HepG2 (cell line): ENCODE measurements at regions not wholly inside any gene's neighbourhood (a gene's known extent, or its start where the extent isn't known, plus 50 kb on each side); places are given as distances from the start of the nearest gene placed in this dataset.

Experiments
- ATAC-seq: fragments of 200-7000 bp; cut with Tn5 transposase; 3 replicates; pipeline ENCODE4 v1.9.1; 2020; ENCODE audit warnings: mild to moderate bottlenecking, moderate library complexity
- BruUV-seq: library from RNA; stranded (reverse); fragments of 400-500 nt; replicated peaks from 2 replicates; lab custom pipeline; 2021; lab: Mats Ljungman, UMichigan
- CTCF ChIA-PET: fragments of 300-600 bp; formaldehyde crosslinking; extraction: SDS; loops from one replicate; lab custom pipeline; 2021; ENCODE audit warnings: low total read pairs, inconsistent platforms, low intra/inter-chr PET ratio; lab: Yijun Ruan, JAX
- POLR2A ChIA-PET: fragments of 350-600 bp; sonication (Branson Sonifier 250); formaldehyde crosslinking; loops from one replicate; lab custom pipeline; 2020; ENCODE audit warnings: antibody characterized with exemption, inconsistent platforms; lab: Yijun Ruan, JAX
- DNase-seq: peaks from one replicate; pipeline ENCODE4 v3.0.0-alpha.2; 2015; ENCODE audit warnings: low spot score
- FAIRE-seq: peaks from 3 replicates; lab custom pipeline; 2011; peaks lifted over from hg19 to GRCh38; lab: Jason Lieb, UNC
- H2AFZ ChIP-seq: one replicate; pipeline ENCODE4 v1.6.1; 2011; ENCODE audit warnings: low read length, inconsistent platforms
- H3K27ac ChIP-seq: fragments of 300-600 bp; 3 replicates; pipeline ENCODE4 v1.8.0; 2011; ENCODE audit warnings: mixed run types, mild to moderate bottlenecking, mixed read lengths, low read length, inconsistent platforms; ENCODE audit not compliant: insufficient read depth; ENCODE audit errors: extremely low read length
- H3K27me3 ChIP-seq, 2 experiments: fragments of 200-600 bp in 1 of 2; 2 replicates in 1 of 2; 3 replicates in 1 of 2; pipeline versions ENCODE4 v1.6.0 to v1.8.0; 2011; ENCODE audit warnings: low read length in 2 of 2, mild to moderate bottlenecking in 2 of 2, moderate library complexity in 2 of 2, inconsistent platforms in 1 of 2; ENCODE audit not compliant: insufficient read depth in 2 of 2, control insufficient read depth in 1 of 2
- H3K36me3 ChIP-seq, 2 experiments: fragments of 200-600 bp in 1 of 2; replicated peaks in 1 of 2; 2 replicates in 1 of 2; 3 replicates in 1 of 2; pipeline versions ENCODE4 v1.5.1 to v1.8.0; 2011; ENCODE audit warnings: low read length in 2 of 2, inconsistent platforms in 1 of 2; ENCODE audit not compliant: insufficient read depth in 2 of 2, control insufficient read depth in 1 of 2
- H3K4me1 ChIP-seq: 2 replicates; pipeline ENCODE4 v1.5.1; 2012; ENCODE audit warnings: low read length, inconsistent platforms; ENCODE audit not compliant: insufficient read depth
- H3K4me2 ChIP-seq: 2 replicates; pipeline ENCODE4 v1.6.0; 2011; ENCODE audit warnings: low read depth, low read length, inconsistent platforms
- H3K4me3 ChIP-seq, 3 experiments: fragments of 200-600 bp in 1 of 3; sonication (generic), shearing (Covaris generic) in 1 of 3; replicated peaks in 1 of 3; 2 replicates each; pipeline ENCODE4 v1.5.1; 2011 to 2016; ENCODE audit warnings: low read length in 3 of 3, inconsistent platforms in 2 of 3, low read depth in 2 of 3, mild to moderate bottlenecking in 2 of 3, control low read depth in 1 of 3, mixed read lengths in 1 of 3; ENCODE audit not compliant: insufficient read depth in 1 of 3
- H3K79me2 ChIP-seq: one replicate; pipeline ENCODE4 v1.6.1; 2011; ENCODE audit warnings: low read length, inconsistent platforms; ENCODE audit not compliant: insufficient read depth
- H3K9ac ChIP-seq: 2 replicates; pipeline ENCODE4 v1.6.0; 2011; ENCODE audit warnings: mild to moderate bottlenecking, low read depth, low read length, inconsistent platforms; ENCODE audit not compliant: insufficient read depth
- H3K9me3 ChIP-seq: 2 replicates; pipeline ENCODE4 v1.5.1; 2012; ENCODE audit warnings: mild to moderate bottlenecking, low read length
- H4K20me1 ChIP-seq: 2 replicates; pipeline ENCODE4 v1.6.0; 2011; ENCODE audit warnings: inconsistent platforms, mild to moderate bottlenecking, low read length, moderate library complexity; ENCODE audit not compliant: insufficient read depth
- ARNTL ChIP-seq: sonication (generic); formaldehyde crosslinking; IDR thresholded peaks from 2 replicates; pipeline ENCODE4 v1.4.0; 2020; ENCODE audit warnings: mild to moderate bottlenecking, missing genetic modification reagents
- FOXA1 ChIP-seq, 2 experiments: fragments of 450-650 bp in 1 of 2; sonication (generic) in 1 of 2; formaldehyde crosslinking in 1 of 2; IDR thresholded peaks; 2 replicates each; pipeline versions ENCODE4 v1.4.0 to v1.6.1; 2016 to 2020; ENCODE audit warnings: missing genetic modification reagents in 1 of 2
- KDM1A ChIP-seq: IDR thresholded peaks from 2 replicates; pipeline ENCODE4 v1.6.1; 2016; ENCODE audit warnings: missing compliant biosample characterization
- MBD4 ChIP-seq: IDR thresholded peaks from 2 replicates; pipeline ENCODE4 v1.6.1; 2012; ENCODE audit warnings: low read length, inconsistent platforms, borderline replicate concordance
- NR2C2 ChIP-seq: sonication (generic); formaldehyde crosslinking; IDR thresholded peaks from 2 replicates; pipeline ENCODE4 v1.4.0; 2020; ENCODE audit warnings: missing genetic modification reagents, mild to moderate bottlenecking, moderate library complexity, borderline replicate concordance
- NRL ChIP-seq: sonication (generic); formaldehyde crosslinking; IDR thresholded peaks from 2 replicates; pipeline ENCODE4 v1.5.0; 2020; ENCODE audit warnings: missing genetic modification reagents, mild to moderate bottlenecking, moderate library complexity, borderline replicate concordance
- REL ChIP-seq: sonication (generic); formaldehyde crosslinking; conservative IDR thresholded peaks from 2 replicates; pipeline ENCODE4 v1.8.0; 2022; ENCODE audit warnings: mild to moderate bottlenecking, missing genetic modification reagents, moderate library complexity
- SIX1 ChIP-seq: sonication (generic); formaldehyde crosslinking; IDR thresholded peaks from 2 replicates; pipeline ENCODE4 v1.4.0; 2020; ENCODE audit warnings: missing genetic modification reagents, borderline replicate concordance
- SP2 ChIP-seq: sonication (generic); formaldehyde crosslinking; IDR thresholded peaks from 2 replicates; pipeline ENCODE4 v1.5.1; 2020; ENCODE audit warnings: mild to moderate bottlenecking, missing genetic modification reagents
- ZFP82 ChIP-seq: sonication (generic); formaldehyde crosslinking; IDR thresholded peaks from 2 replicates; pipeline ENCODE4 v1.5.1; 2020; ENCODE audit warnings: mild to moderate bottlenecking, missing genetic modification reagents, borderline replicate concordance
- ZNF30 ChIP-seq: sonication (generic); formaldehyde crosslinking; IDR thresholded peaks from 2 replicates; pipeline ENCODE4 v1.5.0; 2020; ENCODE audit warnings: mild to moderate bottlenecking, missing genetic modification reagents
- ZNF841 ChIP-seq: sonication (generic); formaldehyde crosslinking; IDR thresholded peaks from 2 replicates; pipeline ENCODE4 v1.8.1; 2023; ENCODE audit warnings: missing genetic modification reagents, borderline replicate concordance
- WGBS: methylation state at CpG from one replicate; pipeline ENCODE4 v1.1.6; 2017; ENCODE audit warnings: low lambda C conversion rate; 5-methylcytosine and 5-hydroxymethylcytosine counted together
- in situ Hi-C: cut with HindIII; loops from 2 replicates; pipeline ENCODE4 v1.10.0; 2017; ENCODE audit warnings: low pct_unique_long_range_greater_than_20kb; ENCODE audit not compliant: extremely low pct_ligation_motif_present
- intact Hi-C: fragments of 100-400 bp; cut with micrococcal nuclease; formaldehyde crosslinking; loops from one replicate; pipeline ENCODE4 v1.10.0; 2022; ENCODE audit not compliant: unreplicated experiment
- TF ChIP-seq, protein P1 (sequence below), 2 experiments: sonication (generic) in 1 of 2; formaldehyde crosslinking in 1 of 2; IDR thresholded peaks; 2 replicates each; pipeline versions ENCODE4 v1.4.0 to v1.6.1; 2018 to 2020; ENCODE audit warnings: missing genetic modification reagents in 2 of 2, borderline replicate concordance in 1 of 2, low read depth in 1 of 2, mild to moderate bottlenecking in 1 of 2, missing biosample characterization in 1 of 2
- TF ChIP-seq, protein P2 (sequence below): sonication (generic); formaldehyde crosslinking; IDR thresholded peaks from 2 replicates; pipeline ENCODE4 v1.5.0; 2020; ENCODE audit warnings: missing genetic modification reagents
- TF ChIP-seq, protein P3 (sequence below): sonication (generic); formaldehyde crosslinking; IDR thresholded peaks from 2 replicates; pipeline ENCODE4 v1.5.0; 2020; ENCODE audit warnings: mild to moderate bottlenecking, missing genetic modification reagents, borderline replicate concordance

DNA sequence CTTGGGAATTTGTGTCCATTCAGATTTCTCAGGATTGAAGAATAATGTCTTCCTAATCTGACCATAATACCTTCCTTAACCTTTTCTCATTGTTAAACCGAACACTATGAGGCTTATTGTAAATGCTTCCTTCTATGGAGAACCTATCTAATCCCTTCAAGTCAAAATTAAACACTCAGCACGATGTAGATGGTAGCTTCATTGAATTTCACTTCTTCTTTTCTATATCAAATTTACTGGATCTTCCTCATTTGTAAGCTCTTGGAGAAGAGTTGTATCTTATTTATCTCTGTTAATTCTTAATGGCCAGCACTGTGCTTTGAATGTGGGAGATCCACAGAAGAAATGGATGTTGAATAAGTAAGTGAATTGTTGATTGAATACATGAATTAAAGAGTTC, 109.0 kb upstream of the RAPGEF2 start:
- ChIA-PET POLR2A (no interaction called here), CTCF (no interaction called here)

More for the DNA sequence above, 109.0 kb upstream of the RAPGEF2 start:
- H3K9me3 ChIP-seq, result no peaks in the 10 kb centered on the region
- no peak overlapping the region for H2AFZ ChIP-seq
- intact Hi-C loops, result no loop called here
- WGBS, result 50% methylated on average over 2 of the region's 2 CpGs
- H3K27me3 ChIP-seq, result no peaks in the 10 kb centered on the region
- TF ChIP-seq ARNTL (CRISPR knock-in tag) (no peak), ZNF841 (CRISPR knock-in tag) (no peak), FOXA1 (IDR thresholded peaks at IDR 0.05) (no peak), FOXA1 (CRISPR knock-in tag; IDR thresholded peaks at IDR 0.05) (no peak), KDM1A (CRISPR knock-in tag) (no peak), SP2 (CRISPR knock-in tag) (no peak), NR2C2 (no peak), REL (no peak), ZNF30 (CRISPR knock-in tag) (no peak), SIX1 (CRISPR knock-in tag) (no peak), MBD4 (no peak), ZFP82 (CRISPR knock-in tag) (no peak), NRL (no peak)
- TF ChIP-seq, protein P1, sequence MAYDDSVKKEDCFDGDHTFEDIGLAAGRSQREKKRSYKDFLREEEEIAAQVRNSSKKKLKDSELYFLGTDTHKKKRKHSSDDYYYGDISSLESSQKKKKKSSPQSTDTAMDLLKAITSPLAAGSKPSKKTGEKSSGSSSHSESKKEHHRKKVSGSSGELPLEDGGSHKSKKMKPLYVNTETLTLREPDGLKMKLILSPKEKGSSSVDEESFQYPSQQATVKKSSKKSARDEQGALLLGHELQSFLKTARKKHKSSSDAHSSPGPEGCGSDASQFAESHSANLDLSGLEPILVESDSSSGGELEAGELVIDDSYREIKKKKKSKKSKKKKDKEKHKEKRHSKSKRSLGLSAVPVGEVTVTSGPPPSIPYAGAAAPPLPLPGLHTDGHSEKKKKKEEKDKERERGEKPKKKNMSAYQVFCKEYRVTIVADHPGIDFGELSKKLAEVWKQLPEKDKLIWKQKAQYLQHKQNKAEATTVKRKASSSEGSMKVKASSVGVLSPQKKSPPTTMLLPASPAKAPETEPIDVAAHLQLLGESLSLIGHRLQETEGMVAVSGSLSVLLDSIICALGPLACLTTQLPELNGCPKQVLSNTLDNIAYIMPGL (CRISPR knock-in tag; IDR thresholded peaks at IDR 0.05; ENCODE audit: borderline replicate concordance in 1 of 2, low read depth in 1 of 2), result no peak
- TF ChIP-seq, protein P2, sequence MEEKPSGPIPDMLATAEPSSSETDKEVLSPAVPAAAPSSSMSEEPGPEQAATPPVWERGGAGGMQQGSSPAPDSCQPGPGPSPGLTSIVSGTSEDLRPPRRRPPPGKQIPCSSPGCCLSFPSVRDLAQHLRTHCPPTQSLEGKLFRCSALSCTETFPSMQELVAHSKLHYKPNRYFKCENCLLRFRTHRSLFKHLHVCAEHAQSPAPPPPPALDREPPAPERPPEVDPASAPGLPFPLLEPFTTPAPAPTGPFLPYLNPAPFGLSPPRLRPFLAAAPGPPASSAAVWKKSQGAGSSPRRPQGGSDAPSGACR (CRISPR knock-in tag), result no peak
- TF ChIP-seq, protein P3, sequence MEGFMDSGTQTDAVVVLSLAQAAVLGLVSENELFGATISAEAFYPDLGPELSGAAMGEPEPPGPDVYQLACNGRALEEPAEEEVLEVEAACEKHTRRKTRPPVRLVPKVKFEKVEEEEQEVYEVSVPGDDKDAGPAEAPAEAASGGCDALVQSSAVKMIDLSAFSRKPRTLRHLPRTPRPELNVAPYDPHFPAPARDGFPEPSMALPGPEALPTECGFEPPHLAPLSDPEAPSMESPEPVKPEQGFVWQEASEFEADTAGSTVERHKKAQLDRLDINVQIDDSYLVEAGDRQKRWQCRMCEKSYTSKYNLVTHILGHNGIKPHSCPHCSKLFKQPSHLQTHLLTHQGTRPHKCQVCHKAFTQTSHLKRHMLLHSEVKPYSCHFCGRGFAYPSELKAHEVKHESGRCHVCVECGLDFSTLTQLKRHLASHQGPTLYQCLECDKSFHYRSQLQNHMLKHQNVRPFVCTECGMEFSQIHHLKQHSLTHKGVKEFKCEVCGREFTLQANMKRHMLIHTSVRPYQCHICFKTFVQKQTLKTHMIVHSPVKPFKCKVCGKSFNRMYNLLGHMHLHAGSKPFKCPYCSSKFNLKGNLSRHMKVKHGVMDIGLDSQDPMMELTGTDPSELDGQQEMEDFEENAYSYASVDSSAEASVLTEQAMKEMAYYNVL (CRISPR knock-in tag), result no peak
- no TSS peak for BruUV-seq
- in situ Hi-C loops, result no loop called here
- H4K20me1 ChIP-seq, result no peaks in the 10 kb centered on the region
- no peak overlapping the region for H3K27ac ChIP-seq
- no peaks in the 10 kb centered on the region for H3K36me3 ChIP-seq
- no peaks in the 10 kb centered on the region for H3K79me2 ChIP-seq
- FAIRE-seq (no peak), ATAC-seq (no peak), DNase-seq (no peak)
- H3K4me2 ChIP-seq, result no peak overlapping the region
- H3K9ac ChIP-seq, result no peak overlapping the region
- 0 out of 2 replicates have a peak, but pooled peaks cover 8% of the 10 kb centered on the region for H3K4me1 ChIP-seq
- no peak overlapping the region for H3K4me3 ChIP-seq
